ENCODE measurements at regions not wholly inside any gene's neighbourhood (a gene's known extent, or its start where the extent isn't known, plus 50 kb on each side); places are given as distances from the start of the nearest gene placed in this dataset.
"Not testable (repeated sequence)": the region's sequence is repeated elsewhere in the genome, so short reads cannot be mapped to it uniquely, and the experiment has no call there.

DNA sequence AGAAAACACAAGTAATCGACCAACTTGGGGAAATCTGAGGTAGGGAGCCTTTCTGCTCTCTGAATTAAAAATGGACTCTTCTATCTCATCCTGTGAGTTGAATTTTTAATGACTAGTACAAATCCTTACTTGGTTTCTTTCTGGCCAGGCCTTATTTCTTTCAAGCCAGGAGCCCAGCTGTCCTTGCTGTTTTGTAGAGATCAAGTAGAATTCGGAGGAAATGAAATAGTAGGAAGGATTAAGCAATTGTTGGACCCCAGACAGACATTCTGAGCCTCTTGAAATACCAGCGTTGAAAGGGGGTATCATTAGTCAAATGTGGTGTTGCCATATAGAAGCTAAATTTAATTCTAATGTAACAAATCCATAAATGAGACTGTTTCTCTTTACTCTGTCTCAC lies 53.7 kb upstream of the SMIM15 start:
- no peak for ATAC-seq
- no peak for DNase-seq
- intact Hi-C loops (cut with DNase I), result no loop called here
- H3K27ac ChIP-seq (ENCODE audit: low read length), result no peak overlapping the region
- no peak overlapping the region for H3K4me3 ChIP-seq (ENCODE audit: low read length)
- no peaks in the 10 kb centered on the region for H3K27me3 ChIP-seq (ENCODE audit: control insufficient read depth, insufficient read depth)
- H3K9me3 ChIP-seq (ENCODE audit: control insufficient read depth, low read length), result peaks cover 3% of the 10 kb centered on the region
- H3K4me1 ChIP-seq (ENCODE audit: control insufficient read depth, insufficient read depth, low read length), result no peaks in the 10 kb centered on the region
- WGBS, result 49% methylated on average over 3 of the region's 3 CpGs

DNA sequence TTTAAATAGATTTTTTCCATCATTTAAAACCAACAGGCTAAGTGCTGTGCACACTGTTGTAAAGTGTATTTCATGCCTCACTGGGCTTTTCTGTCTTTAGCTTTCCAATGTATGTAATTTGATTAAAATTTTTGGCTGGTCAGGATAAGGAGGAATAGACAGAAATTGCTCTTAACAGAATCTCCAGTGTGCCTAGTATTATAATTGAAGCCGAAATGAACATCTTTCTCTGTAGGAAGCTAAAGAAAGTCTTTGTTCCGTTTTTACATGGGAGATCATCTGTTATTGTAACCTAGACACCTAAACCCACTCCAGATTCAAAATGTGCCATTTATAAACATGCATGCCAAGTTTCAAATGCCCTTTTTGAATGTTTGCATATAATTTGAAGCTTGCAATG lies 54.5 kb upstream of the SMIM15 start:
- no peak for ATAC-seq
- no peak for DNase-seq
- Histone ChIP-seq H3K4me1 (ENCODE audit: control insufficient read depth, insufficient read depth, low read length) (no peaks in the 10 kb centered on the region), H3K27me3 (ENCODE audit: control insufficient read depth, insufficient read depth) (no peaks in the 10 kb centered on the region), H3K27ac (ENCODE audit: low read length) (no peak overlapping the region), H3K9me3 (ENCODE audit: control insufficient read depth, low read length) (peaks cover 3% of the 10 kb centered on the region), H3K4me3 (ENCODE audit: low read length) (no peak overlapping the region)
- intact Hi-C loops (cut with DNase I), result no loop called here
- 83% methylated on average over 2 of the region's 2 CpGs for WGBS

DNA sequence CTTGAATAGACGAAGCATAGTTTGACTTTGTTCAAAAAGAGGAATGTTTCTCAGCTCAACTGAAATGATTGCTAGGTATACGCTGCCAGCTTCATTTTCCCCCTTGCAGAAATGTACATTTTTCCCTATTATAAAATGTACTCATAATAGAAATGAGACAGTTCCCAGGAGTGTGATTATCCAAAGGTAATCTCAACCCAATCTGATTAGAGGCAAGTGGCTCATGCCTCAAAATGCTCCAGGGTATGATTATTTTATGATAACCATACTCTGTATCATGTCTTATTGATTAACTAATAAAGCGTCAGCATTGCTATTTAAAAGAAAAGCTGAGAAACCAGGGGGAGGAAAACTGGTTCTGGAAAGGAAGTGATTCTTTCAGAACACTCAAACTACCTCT lies 54.9 kb upstream of the SMIM15 start:
- Histone ChIP-seq H3K27me3 (ENCODE audit: control insufficient read depth, insufficient read depth) (no peaks in the 10 kb centered on the region), H3K9me3 (ENCODE audit: control insufficient read depth, low read length) (peaks cover 3% of the 10 kb centered on the region), H3K27ac (ENCODE audit: low read length) (no peak overlapping the region), H3K4me1 (ENCODE audit: control insufficient read depth, insufficient read depth, low read length) (no peaks in the 10 kb centered on the region), H3K4me3 (ENCODE audit: low read length) (no peak overlapping the region)
- ATAC-seq (no peak), DNase-seq (no peak)
- WGBS, result 82% methylated on average over 3 of the region's 3 CpGs
- intact Hi-C loops (cut with DNase I), result no loop called here

DNA sequence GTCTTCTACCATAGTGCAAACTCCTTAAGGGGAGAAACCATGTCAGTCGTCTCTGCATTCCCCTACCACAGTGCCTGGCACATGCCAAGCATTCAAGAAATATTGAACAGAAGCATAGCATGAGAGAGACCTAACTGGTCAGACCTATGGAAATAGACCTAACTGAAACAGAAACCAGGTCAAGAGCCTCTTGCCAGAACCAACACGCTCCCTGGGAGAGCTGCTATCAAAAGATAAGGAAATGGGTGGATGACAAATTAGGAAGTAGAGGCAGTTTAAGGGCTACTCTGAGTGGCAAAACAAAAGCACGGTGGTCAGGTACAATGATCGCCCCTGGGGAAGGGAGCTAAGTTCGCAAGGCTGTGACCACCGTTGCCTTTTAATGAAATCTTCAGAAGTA lies 66.0 kb upstream of the SMIM15 start:
- DNase-seq, result no peak
- ATAC-seq, result peak in 1 of 2 donors; percentile 73
- Histone ChIP-seq H3K4me3 (ENCODE audit: low read length) (no peak overlapping the region), H3K4me1 (ENCODE audit: control insufficient read depth, insufficient read depth, low read length) (no peaks in the 10 kb centered on the region), H3K27me3 (ENCODE audit: control insufficient read depth, insufficient read depth) (no peaks in the 10 kb centered on the region), H3K27ac (ENCODE audit: low read length) (no peak overlapping the region), H3K9me3 (ENCODE audit: control insufficient read depth, low read length) (no peaks in the 10 kb centered on the region)
- WGBS, result 62% methylated on average over 6 of the region's 6 CpGs
- intact Hi-C loops (cut with DNase I), result no loop called here

DNA sequence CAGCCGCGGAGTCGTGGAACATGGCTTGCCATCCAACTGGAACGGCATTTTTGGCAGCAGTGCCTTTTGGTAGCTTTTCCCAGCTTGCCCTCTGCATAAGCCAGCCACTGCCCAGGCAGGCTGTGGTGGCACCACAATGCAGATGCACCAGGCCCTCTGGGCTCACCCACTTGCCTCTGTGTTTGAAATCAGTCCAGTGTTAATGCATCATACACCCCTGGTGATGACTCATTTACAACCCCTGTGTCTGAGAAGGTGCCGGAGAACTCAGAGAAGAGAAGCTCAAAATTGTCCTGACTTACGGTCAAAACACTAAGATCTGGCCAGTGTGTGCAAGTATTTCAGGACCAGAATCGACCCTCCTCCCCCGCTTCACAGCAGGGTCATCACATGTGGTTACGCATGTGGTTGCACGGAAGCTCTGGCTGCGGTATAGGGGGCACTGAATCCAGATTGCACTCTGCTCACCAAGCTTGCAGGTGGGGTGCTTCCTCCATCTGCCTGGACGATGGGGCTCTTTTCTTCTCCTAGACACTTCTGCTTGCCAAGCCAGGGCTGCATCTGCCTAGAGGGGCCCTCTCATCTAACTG lies 66.5 kb upstream of the SMIM15 start:
- peak in 1 of 2 donors; percentile 62 for ATAC-seq
- Histone ChIP-seq H3K4me1 (ENCODE audit: control insufficient read depth, insufficient read depth, low read length) (no peaks in the 10 kb centered on the region), H3K27me3 (ENCODE audit: control insufficient read depth, insufficient read depth) (no peaks in the 10 kb centered on the region), H3K9me3 (ENCODE audit: control insufficient read depth, low read length) (no peaks in the 10 kb centered on the region), H3K4me3 (ENCODE audit: low read length) (no peak overlapping the region), H3K27ac (ENCODE audit: low read length) (no peak overlapping the region)
- intact Hi-C loops (cut with DNase I), result no loop called here
- no peak for DNase-seq
- WGBS, result 75% methylated on average over 12 of the region's 12 CpGs

DNA sequence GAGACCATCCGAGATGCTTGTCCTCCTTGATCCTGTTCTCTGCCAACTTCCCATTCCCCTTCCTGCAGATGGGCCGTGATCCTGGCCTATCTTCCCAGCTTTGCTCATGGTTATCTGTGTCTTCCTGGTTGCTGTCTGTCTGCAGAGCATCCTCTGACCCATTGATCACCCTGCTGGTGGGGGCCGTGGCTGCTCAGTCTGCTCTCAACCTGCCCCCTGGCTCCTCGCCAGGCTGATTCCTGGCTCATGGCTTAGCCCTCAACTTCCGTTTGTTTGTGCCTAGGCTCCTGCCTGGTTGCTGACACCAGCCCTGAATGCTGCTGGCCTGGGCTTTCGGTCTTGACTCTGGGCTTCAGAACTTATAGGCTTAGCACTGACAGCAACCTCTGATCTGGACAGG lies 67.1 kb upstream of the SMIM15 start:
- peak; percentile 19 to 56 (median 56) for DNase-seq
- whole genome bisulfite sequencing, result 47% methylated on average over 6 of the region's 6 CpGs
- peak; percentile 18 to 36 for ATAC-seq
- Histone ChIP-seq H3K4me3 (ENCODE audit: low read length) (no peak overlapping the region), H3K9me3 (ENCODE audit: control insufficient read depth, low read length) (no peaks in the 10 kb centered on the region), H3K4me1 (ENCODE audit: control insufficient read depth, insufficient read depth, low read length) (no peaks in the 10 kb centered on the region), H3K27ac (ENCODE audit: low read length) (no peak overlapping the region), H3K27me3 (ENCODE audit: control insufficient read depth, insufficient read depth) (no peaks in the 10 kb centered on the region)
- intact Hi-C loops (cut with DNase I), result no loop called here

DNA sequence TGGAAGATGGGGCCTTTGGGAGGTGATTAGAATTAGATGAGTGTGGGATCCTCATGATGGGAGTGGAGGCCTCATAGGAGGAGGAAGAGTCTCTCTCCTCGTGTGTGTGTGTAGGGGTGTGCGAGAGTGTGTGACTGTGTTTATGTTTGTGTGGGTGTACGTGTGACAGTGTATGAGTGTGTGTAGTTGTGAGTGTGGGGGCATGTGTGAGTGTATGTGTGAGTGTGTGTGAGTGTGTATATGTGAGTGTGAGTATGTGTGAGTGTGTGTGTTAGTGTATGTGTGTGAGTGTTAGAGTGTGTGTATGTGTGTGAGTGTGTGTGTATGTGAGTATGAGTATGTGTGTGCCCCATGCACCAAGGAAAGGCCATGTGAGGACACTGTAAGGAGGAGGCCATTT lies 68.2 kb upstream of the SMIM15 start:
- 92% methylated on average over 3 of the region's 3 CpGs for WGBS
- Histone ChIP-seq H3K4me1 (ENCODE audit: control insufficient read depth, insufficient read depth, low read length) (no peaks in the 10 kb centered on the region), H3K4me3 (ENCODE audit: low read length) (no peak overlapping the region), H3K27ac (ENCODE audit: low read length) (no peak overlapping the region), H3K9me3 (ENCODE audit: control insufficient read depth, low read length) (no peaks in the 10 kb centered on the region), H3K27me3 (ENCODE audit: control insufficient read depth, insufficient read depth) (no peaks in the 10 kb centered on the region)
- ATAC-seq (no peak), DNase-seq (no peak)
- intact Hi-C loops (cut with DNase I), result no loop called here

DNA sequence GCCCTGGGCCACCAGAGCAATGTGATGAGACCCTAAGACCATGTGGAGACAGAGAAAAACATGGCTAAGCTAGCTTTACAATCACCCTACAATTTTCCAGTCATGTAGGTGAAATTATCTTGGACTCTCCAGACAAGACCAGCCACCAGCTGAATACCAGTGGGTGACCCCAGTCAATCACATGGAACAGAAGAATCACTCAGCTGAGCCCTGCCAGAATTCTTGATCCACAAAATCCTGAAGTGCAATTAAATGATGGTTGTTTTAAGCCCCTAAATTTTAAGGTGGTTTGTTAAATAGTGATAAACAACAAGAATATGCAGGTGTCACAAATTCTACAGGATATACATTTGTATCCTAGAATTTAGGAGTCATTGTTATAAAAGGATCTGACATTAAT lies 69.5 kb upstream of the SMIM15 start:
- no peak for DNase-seq
- no peak overlapping the region for H3K4me3 ChIP-seq (ENCODE audit: low read length)
- no peak overlapping the region for H3K27ac ChIP-seq (ENCODE audit: low read length)
- ATAC-seq, result no peak
- H3K4me1 ChIP-seq (ENCODE audit: control insufficient read depth, insufficient read depth, low read length), result no peaks in the 10 kb centered on the region
- H3K27me3 ChIP-seq (ENCODE audit: control insufficient read depth, insufficient read depth), result no peaks in the 10 kb centered on the region
- intact Hi-C loops (cut with DNase I), result no loop called here
- H3K9me3 ChIP-seq (ENCODE audit: control insufficient read depth, low read length), result no peaks in the 10 kb centered on the region

DNA sequence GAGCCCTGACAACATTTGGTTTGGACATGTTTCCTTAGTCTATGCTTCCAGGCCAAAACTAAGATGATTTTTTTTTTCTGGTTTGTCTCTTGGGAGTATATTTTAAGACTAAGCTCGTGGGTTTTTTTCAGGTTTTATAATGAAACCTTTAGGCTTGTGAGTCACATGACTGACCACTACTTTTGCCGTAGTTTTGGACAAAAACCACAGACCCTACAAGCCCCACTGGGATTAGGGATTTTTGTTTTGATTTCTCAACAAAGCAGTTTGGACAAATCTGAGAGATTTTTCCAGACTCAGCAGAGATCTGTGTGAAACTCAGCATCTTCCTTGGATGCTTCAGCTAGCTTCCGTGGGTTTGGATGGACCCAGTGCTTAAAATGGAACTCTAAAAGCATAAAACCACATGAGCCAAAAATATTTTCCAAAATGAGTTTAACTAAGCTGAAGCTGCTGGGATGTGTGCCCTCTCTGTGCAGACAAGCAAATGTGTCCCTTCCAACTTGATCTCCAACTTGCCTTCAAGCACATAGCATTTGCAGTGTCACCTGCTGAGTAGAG lies 70.3 kb upstream of the SMIM15 start:
- Histone ChIP-seq H3K9me3 (ENCODE audit: control insufficient read depth, low read length) (no peaks in the 10 kb centered on the region), H3K27me3 (ENCODE audit: control insufficient read depth, insufficient read depth) (no peaks in the 10 kb centered on the region), H3K27ac (ENCODE audit: low read length) (no peak overlapping the region), H3K4me3 (ENCODE audit: low read length) (no peak overlapping the region), H3K4me1 (ENCODE audit: control insufficient read depth, insufficient read depth, low read length) (no peaks in the 10 kb centered on the region)
- ATAC-seq (no peak), DNase-seq (no peak)
- 54% methylated on average over 3 of the region's 3 CpGs for WGBS
- intact Hi-C loops (cut with DNase I), result no loop called here

DNA sequence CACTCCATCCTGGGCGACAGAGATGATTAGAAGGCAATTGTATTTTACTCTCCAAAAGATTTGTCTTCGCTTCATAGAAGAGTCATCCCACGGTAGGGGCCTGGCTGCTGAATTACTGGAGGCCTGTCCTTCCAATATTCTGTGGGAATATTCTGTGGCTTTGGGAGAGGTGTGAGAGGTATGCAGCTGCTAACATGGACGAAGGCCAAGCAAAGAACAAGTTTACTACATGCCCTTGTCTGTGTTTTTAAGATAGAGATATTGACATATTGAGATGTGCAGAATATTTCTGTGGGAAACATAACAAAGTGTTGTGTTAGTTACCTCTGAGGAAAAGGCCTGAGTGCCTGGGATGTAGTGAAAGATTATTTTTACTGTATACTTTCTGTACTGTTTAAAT lies 71.8 kb upstream of the SMIM15 start:
- no peak for ATAC-seq
- intact Hi-C loops (cut with DNase I), result no loop called here

DNA sequence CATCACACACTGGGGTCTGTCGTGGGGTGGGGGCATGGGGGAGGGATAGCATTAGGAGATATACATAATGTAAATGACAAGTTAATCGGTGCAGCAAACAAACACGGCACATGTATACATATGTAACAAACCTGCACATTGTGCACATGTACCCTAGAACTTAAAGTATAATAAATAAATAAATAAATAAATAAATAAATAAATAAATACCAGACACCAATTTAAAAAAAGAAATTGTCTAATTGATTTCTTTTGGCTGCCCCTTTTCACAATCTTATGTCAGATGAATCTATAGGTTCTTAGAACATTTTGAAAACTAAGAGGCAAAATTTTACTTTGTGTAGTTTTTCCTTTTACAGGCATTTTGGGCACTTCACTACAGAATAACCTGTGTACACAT lies 74.4 kb upstream of the SMIM15 start:
- intact Hi-C loops (cut with DNase I); H3K27ac ChIP-seq (ENCODE audit: low read length); H3K27me3 ChIP-seq (ENCODE audit: control insufficient read depth, insufficient read depth); ATAC-seq; H3K4me1 ChIP-seq (ENCODE audit: control insufficient read depth, insufficient read depth, low read length); H3K4me3 ChIP-seq (ENCODE audit: low read length); DNase-seq; H3K9me3 ChIP-seq (ENCODE audit: control insufficient read depth, low read length): not testable (repeated sequence)
- WGBS, result 93% methylated on average over 3 of the region's 3 CpGs

More for the DNA sequence above, 71.8 kb upstream of the SMIM15 start:
- 84% methylated on average over 4 of the region's 4 CpGs for WGBS
- H3K9me3 ChIP-seq (ENCODE audit: control insufficient read depth, low read length), result no peaks in the 10 kb centered on the region
- no peak overlapping the region for H3K27ac ChIP-seq (ENCODE audit: low read length)
- H3K4me3 ChIP-seq (ENCODE audit: low read length), result no peak overlapping the region
- H3K27me3 ChIP-seq (ENCODE audit: control insufficient read depth, insufficient read depth), result no peaks in the 10 kb centered on the region
- no peaks in the 10 kb centered on the region for H3K4me1 ChIP-seq (ENCODE audit: control insufficient read depth, insufficient read depth, low read length)
- DNase-seq, result no peak

DNA sequence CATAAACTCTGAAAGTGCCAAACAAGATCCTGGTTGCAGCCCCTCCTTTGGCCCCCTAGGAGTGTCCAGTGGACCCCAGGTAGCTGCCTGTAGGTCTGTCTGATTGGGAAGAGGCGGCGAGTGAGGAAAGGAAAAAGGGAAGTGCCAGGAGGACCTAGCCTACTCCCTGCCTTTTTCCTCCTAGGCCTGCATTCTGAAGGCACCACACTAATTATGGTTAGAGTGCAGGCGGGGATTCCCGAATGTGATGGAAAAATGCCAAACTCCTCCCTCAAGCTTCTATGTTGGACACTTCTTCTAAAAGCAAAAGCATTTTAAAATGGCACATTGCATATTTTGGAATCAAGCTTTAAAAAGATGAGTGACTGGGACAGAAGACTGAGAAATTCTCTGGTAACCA lies 83.2 kb upstream of the SMIM15 start:
- Histone ChIP-seq H3K27ac (ENCODE audit: low read length) (no peak overlapping the region), H3K27me3 (ENCODE audit: control insufficient read depth, insufficient read depth) (no peaks in the 10 kb centered on the region), H3K4me1 (ENCODE audit: control insufficient read depth, insufficient read depth, low read length) (no peaks in the 10 kb centered on the region), H3K4me3 (ENCODE audit: low read length) (no peak overlapping the region), H3K9me3 (ENCODE audit: control insufficient read depth, low read length) (no peaks in the 10 kb centered on the region)
- ATAC-seq (peak in 1 of 2 donors; percentile 36), DNase-seq (no peak)
- intact Hi-C loops (cut with DNase I), result no loop called here
- WGBS, result 31% methylated on average over 4 of the region's 4 CpGs

Measured in right cardiac atrium (tissue), 5 donors.